OCI-LY7 (cell line): ENCODE measurements at regions not wholly inside any gene's neighbourhood (a gene's known extent, or its start where the extent isn't known, plus 50 kb on each side); places are given as distances from the start of the nearest gene placed in this dataset.

Experiments used
- CTCF ChIP-seq: fragments of 200-600 bp; sonication (generic); conservative IDR thresholded peaks from 2 replicates; pipeline ENCODE4 v1.5.1; 2014; ENCODE audit warnings: mild to moderate bottlenecking, antibody characterized with exemption, low read length, moderate library complexity, mixed read lengths
- EZH2phosphoT487 ChIP-seq: fragments of 200-600 bp; sonication (generic); IDR thresholded peaks from 2 replicates; pipeline ENCODE4 v1.6.1; 2018; ENCODE audit warnings: low read depth, borderline replicate concordance, mild to moderate bottlenecking, mixed run types, antibody characterized with exemption, low read length, moderate library complexity, mixed read lengths

- TF ChIP-seq CTCF (no peak), EZH2phosphoT487 (no peak)
Observed at GRCh38 chr2:122652670-122653069, 897.2 kb downstream of the TSN start.
